Neural progenitor cell (in vitro differentiated cells): ENCODE measurements at regions not wholly inside any gene's neighbourhood (a gene's known extent, or its start where the extent isn't known, plus 50 kb on each side); places are given as distances from the start of the nearest gene placed in this dataset.

Experiments used
- DNase-seq: peaks from one replicate; pipeline ENCODE4 v3.0.0-alpha.2; 2016; ENCODE audit warnings: low spot score
- H2AFZ ChIP-seq: fragments of 200-600 bp; sonication (generic); replicated peaks from 2 replicates; pipeline ENCODE4 v1.6.1; 2016; ENCODE audit warnings: antibody characterized with exemption
- H3F3A ChIP-seq: fragments of 200-600 bp; sonication (generic); 2 replicates; pipeline ENCODE4 v1.6.1; 2016; ENCODE audit warnings: antibody characterized with exemption, low read depth
- H3K27ac ChIP-seq: fragments of 200-600 bp; sonication (generic); 2 replicates; pipeline ENCODE4 v1.5.1; 2016; ENCODE audit warnings: mild to moderate bottlenecking
- H3K27me3 ChIP-seq: fragments of 200-600 bp; sonication (generic); 2 replicates; pipeline ENCODE4 v1.6.1; 2016; ENCODE audit warnings: mild to moderate bottlenecking, moderate library complexity
- H3K36me3 ChIP-seq: fragments of 200-600 bp; sonication (generic); 2 replicates; pipeline ENCODE4 v1.5.1; 2016
- H3K4me1 ChIP-seq: fragments of 200-600 bp; sonication (generic); 2 replicates; pipeline ENCODE4 v1.6.1; 2016; ENCODE audit warnings: mixed run types
- H3K4me2 ChIP-seq: fragments of 200-600 bp; sonication (generic); 2 replicates; pipeline ENCODE4 v1.6.1; 2016
- H3K4me3 ChIP-seq: fragments of 200-600 bp; sonication (generic); 2 replicates; pipeline ENCODE4 v1.5.1; 2016
- H3K79me2 ChIP-seq: fragments of 200-600 bp; sonication (generic); 2 replicates; pipeline ENCODE4 v1.6.1; 2016; ENCODE audit warnings: low read depth
- H3K9ac ChIP-seq: fragments of 200-600 bp; sonication (generic); 2 replicates; pipeline ENCODE4 v1.6.1; 2016
- H3K9me3 ChIP-seq: fragments of 200-600 bp; sonication (generic); 2 replicates; pipeline ENCODE4 v1.5.1; 2016; ENCODE audit warnings: low read depth
- H4K20me1 ChIP-seq: fragments of 200-600 bp; sonication (generic); 2 replicates; pipeline ENCODE4 v1.6.1; 2016; ENCODE audit warnings: low read depth
- H3K27ac Mint-ChIP-seq: 3 replicates; pipeline ENCODE4 v1.8.0; 2021; ENCODE audit warnings: mixed read lengths
- H3K27me3 Mint-ChIP-seq: 2 replicates; pipeline ENCODE4 v1.8.0; 2022; ENCODE audit warnings: low read depth, mild to moderate bottlenecking, inconsistent platforms, moderate library complexity, mixed read lengths; ENCODE audit not compliant: insufficient read depth
- H3K36me3 Mint-ChIP-seq: 3 replicates; pipeline ENCODE4 v1.8.0; 2021; ENCODE audit warnings: mixed read lengths
- H3K4me1 Mint-ChIP-seq: 3 replicates; pipeline ENCODE4 v1.8.0; 2021; ENCODE audit warnings: mixed read lengths
- H3K4me3 Mint-ChIP-seq: 3 replicates; pipeline ENCODE4 v1.8.0; 2021; ENCODE audit warnings: mild to moderate bottlenecking, moderate library complexity, mixed read lengths
- H3K9me3 Mint-ChIP-seq: 3 replicates; pipeline ENCODE4 v1.8.0; 2020; ENCODE audit warnings: mixed read lengths
- CTCF ChIP-seq: fragments of 200-600 bp; sonication (generic); IDR thresholded peaks from 2 replicates; pipeline ENCODE4 v1.5.1; 2017; ENCODE audit warnings: antibody characterized with exemption, mild to moderate bottlenecking
- EZH2 ChIP-seq: fragments of 200-600 bp; sonication (generic); IDR thresholded peaks from 2 replicates; pipeline ENCODE4 v1.6.1; 2017; ENCODE audit warnings: antibody characterized with exemption, mild to moderate bottlenecking, moderate library complexity
- EZH2phosphoT487 ChIP-seq: fragments of 200-600 bp; sonication (generic); IDR thresholded peaks from 2 replicates; pipeline ENCODE4 v1.6.1; 2017; ENCODE audit warnings: antibody characterized with exemption

DNA sequence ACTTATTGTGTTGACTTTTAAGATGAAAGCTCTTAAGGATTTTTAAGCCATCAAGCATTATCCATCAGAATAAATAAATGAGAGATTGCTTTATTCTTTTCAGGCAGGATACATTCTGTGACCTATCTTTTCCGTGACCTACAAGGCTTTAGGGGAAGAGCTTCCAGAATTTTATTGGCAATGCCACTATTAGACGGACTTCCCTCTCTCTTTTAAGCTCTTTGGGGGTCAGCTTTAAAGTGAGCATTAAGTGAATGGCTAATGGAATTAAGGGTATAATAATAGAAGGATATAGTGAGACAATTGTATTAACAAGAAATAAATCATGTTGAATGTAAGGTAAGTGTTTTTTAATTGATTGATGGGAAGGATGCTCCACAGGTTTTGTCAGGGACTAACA, 273.7 kb downstream of the GPAT3 start:
- Mint-ChIP-seq H3K9me3 (no peaks in the 10 kb centered on the region), H3K27ac (no peak overlapping the region), H3K36me3 (no peaks in the 10 kb centered on the region), H3K27me3 (no peaks in the 10 kb centered on the region), H3K4me1 (no peaks in the 10 kb centered on the region), H3K4me3 (no peak overlapping the region)
- Histone ChIP-seq H3K27ac (no peak overlapping the region), H3K4me2 (no peak overlapping the region), H3K4me1 (no peaks in the 10 kb centered on the region), H3K79me2 (no peaks in the 10 kb centered on the region), H3K4me3 (no peak overlapping the region), H2AFZ (no peak overlapping the region), H3K9me3 (no peaks in the 10 kb centered on the region), H3F3A (no peaks in the 10 kb centered on the region), H3K27me3 (no peaks in the 10 kb centered on the region), H3K9ac (no peak overlapping the region), H3K36me3 (no peaks in the 10 kb centered on the region), H4K20me1 (no peaks in the 10 kb centered on the region)
- TF ChIP-seq EZH2phosphoT487 (no peak), EZH2 (no peak), CTCF (no peak)
- DNase-seq = no peak

DNA sequence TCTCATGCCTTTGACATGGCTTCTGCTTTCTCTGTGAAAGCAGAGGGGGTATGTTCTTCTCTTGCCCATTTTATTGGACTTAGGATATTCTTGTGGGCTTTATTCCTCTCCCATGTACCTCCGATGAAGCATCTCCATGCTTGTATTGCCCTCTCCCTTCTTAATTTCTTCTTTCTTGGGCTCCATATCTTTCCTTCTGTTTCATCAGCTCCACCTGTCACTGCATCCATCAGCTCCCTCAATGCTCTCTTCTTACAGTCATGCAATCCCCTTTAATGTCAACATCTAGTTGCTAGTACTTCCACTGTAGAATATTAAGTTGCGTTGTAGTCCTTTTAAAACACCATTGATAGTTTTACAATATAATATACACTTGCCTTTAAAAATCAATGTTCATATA, 257.6 kb downstream of the GPAT3 start:
- no peaks in the 10 kb centered on the region for H3K36me3 ChIP-seq
- no peak overlapping the region for H3K4me3 Mint-ChIP-seq
- no peaks in the 10 kb centered on the region for H4K20me1 ChIP-seq
- H3K9me3 ChIP-seq = no peaks in the 10 kb centered on the region
- no peaks in the 10 kb centered on the region for H3K9me3 Mint-ChIP-seq
- H3K79me2 ChIP-seq = no peaks in the 10 kb centered on the region
- no peak for TF ChIP-seq EZH2phosphoT487
- no peak for TF ChIP-seq CTCF
- no peak for TF ChIP-seq EZH2
- H3F3A ChIP-seq = no peaks in the 10 kb centered on the region
- H3K4me2 ChIP-seq = no peak overlapping the region
- no peak overlapping the region for H3K27ac Mint-ChIP-seq
- no peak overlapping the region for H2AFZ ChIP-seq
- no peaks in the 10 kb centered on the region for H3K27me3 Mint-ChIP-seq
- no peaks in the 10 kb centered on the region for H3K4me1 ChIP-seq
- H3K27me3 ChIP-seq = no peaks in the 10 kb centered on the region
- no peaks in the 10 kb centered on the region for H3K36me3 Mint-ChIP-seq
- no peak for DNase-seq
- no peak overlapping the region for H3K4me3 ChIP-seq
- no peak overlapping the region for H3K9ac ChIP-seq
- H3K4me1 Mint-ChIP-seq = peaks cover under 1% of the 10 kb centered on the region
- no peak overlapping the region for H3K27ac ChIP-seq

DNA sequence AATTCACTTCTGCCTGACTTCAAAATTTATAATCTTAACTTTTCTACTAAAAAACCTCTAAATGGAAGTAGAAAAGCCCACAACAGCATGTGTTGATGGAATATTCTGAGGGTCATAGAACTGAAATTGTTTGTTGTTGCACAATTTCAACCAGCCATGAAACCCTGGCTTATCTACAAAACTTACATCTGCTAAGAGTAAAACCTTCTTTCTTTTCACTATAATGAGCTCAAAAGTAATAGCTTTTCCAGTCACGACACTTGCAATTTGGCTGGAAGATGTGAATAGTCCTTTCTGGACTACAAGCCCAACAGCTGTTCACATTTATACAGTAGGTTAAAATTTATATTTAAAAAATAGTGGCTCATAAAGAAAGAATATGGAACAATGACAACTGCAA, 250.0 kb downstream of the GPAT3 start:
- no peak overlapping the region for H3K27ac ChIP-seq
- no peaks in the 10 kb centered on the region for H3K79me2 ChIP-seq
- Mint-ChIP-seq H3K27me3 (no peaks in the 10 kb centered on the region), H3K9me3 (no peaks in the 10 kb centered on the region), H3K36me3 (no peaks in the 10 kb centered on the region), H3K27ac (no peak overlapping the region), H3K4me3 (no peak overlapping the region), H3K4me1 (no peaks in the 10 kb centered on the region)
- no peak overlapping the region for H3K9ac ChIP-seq
- no peaks in the 10 kb centered on the region for H4K20me1 ChIP-seq
- no peaks in the 10 kb centered on the region for H3K9me3 ChIP-seq
- TF ChIP-seq EZH2phosphoT487 = no peak
- no peak for TF ChIP-seq EZH2
- TF ChIP-seq CTCF = no peak
- no peak overlapping the region for H3K4me3 ChIP-seq
- no peak for DNase-seq
- no peak overlapping the region for H2AFZ ChIP-seq
- H3K27me3 ChIP-seq = no peaks in the 10 kb centered on the region
- H3K4me1 ChIP-seq = no peaks in the 10 kb centered on the region
- H3K4me2 ChIP-seq = no peak overlapping the region
- no peaks in the 10 kb centered on the region for H3F3A ChIP-seq
- no peaks in the 10 kb centered on the region for H3K36me3 ChIP-seq

DNA sequence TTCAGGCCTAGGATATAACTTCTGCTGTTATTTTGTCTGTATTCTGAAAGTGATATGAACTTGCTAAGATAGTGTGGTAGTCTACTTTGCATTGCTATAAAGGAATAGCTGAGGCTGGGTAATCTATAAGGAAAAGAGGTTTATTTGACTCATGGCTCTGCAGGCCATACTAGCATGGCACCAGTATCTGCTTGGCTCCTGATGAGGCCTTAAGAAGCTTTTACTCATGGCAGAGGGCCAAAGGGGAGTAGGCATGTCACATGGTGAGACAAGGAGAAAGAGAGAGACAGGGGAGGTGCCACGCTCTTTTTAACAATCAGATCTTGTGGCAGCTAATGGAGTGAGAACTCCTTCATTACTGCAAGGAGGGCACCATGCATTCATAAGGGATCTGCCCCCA, 247.3 kb downstream of the GPAT3 start:
- Mint-ChIP-seq H3K27ac (no peak overlapping the region), H3K27me3 (no peaks in the 10 kb centered on the region), H3K4me1 (no peaks in the 10 kb centered on the region), H3K4me3 (no peak overlapping the region), H3K36me3 (no peaks in the 10 kb centered on the region), H3K9me3 (no peaks in the 10 kb centered on the region)
- no peaks in the 10 kb centered on the region for H3F3A ChIP-seq
- no peak overlapping the region for H3K4me3 ChIP-seq
- no peak for DNase-seq
- TF ChIP-seq EZH2 (no peak), CTCF (no peak), EZH2phosphoT487 (no peak)
- H3K27me3 ChIP-seq = no peaks in the 10 kb centered on the region
- no peaks in the 10 kb centered on the region for H3K79me2 ChIP-seq
- no peaks in the 10 kb centered on the region for H4K20me1 ChIP-seq
- no peak overlapping the region for H3K4me2 ChIP-seq
- no peak overlapping the region for H3K9ac ChIP-seq
- no peaks in the 10 kb centered on the region for H3K36me3 ChIP-seq
- H3K4me1 ChIP-seq = peaks cover 3% of the 10 kb centered on the region
- H3K9me3 ChIP-seq = no peaks in the 10 kb centered on the region
- no peak overlapping the region for H3K27ac ChIP-seq
- H2AFZ ChIP-seq = no peak overlapping the region
